GM12875 (cell line): ENCODE measurements at regions not wholly inside any gene's neighbourhood (a gene's known extent, or its start where the extent isn't known, plus 50 kb on each side); places are given as distances from the start of the nearest gene placed in this dataset.

Experiments used
- H3K4me3 ChIP-seq: one replicate; pipeline ENCODE4 v1.5.1; 2011; ENCODE audit warnings: low read depth, low read length, control low read depth
- CTCF ChIP-seq: IDR thresholded peaks from 2 replicates; pipeline ENCODE4 v1.5.1; 2011; ENCODE audit warnings: low read depth, mild to moderate bottlenecking, control low read depth, inconsistent platforms, low read length, moderate library complexity, borderline replicate concordance; ENCODE audit not compliant: insufficient read depth

- no peak for TF ChIP-seq CTCF
- no peak overlapping the region for H3K4me3 ChIP-seq
These were observed 254.0 kb downstream of the ANAPC1 start for GRCh38 chr2:111629983-111630382.

- no peak for TF ChIP-seq CTCF
- H3K4me3 ChIP-seq = no peak overlapping the region
These were observed 251.3 kb downstream of the ANAPC1 start for GRCh38 chr2:111632661-111633060.

- no peak overlapping the region for H3K4me3 ChIP-seq
- TF ChIP-seq CTCF = no peak
These were observed 250.8 kb downstream of the ANAPC1 start for GRCh38 chr2:111633189-111633588.

GRCh38 chr2:111633643-111634042 lies 250.3 kb downstream of the ANAPC1 start:
- H3K4me3 ChIP-seq = no peak overlapping the region
- TF ChIP-seq CTCF = no peak

GRCh38 chr2:111634050-111634794 lies 249.8 kb downstream of the ANAPC1 start:
- no peak for TF ChIP-seq CTCF
- H3K4me3 ChIP-seq = no peak overlapping the region

GRCh38 chr2:111634995-111635538 lies 248.9 kb downstream of the ANAPC1 start:
- TF ChIP-seq CTCF = no peak
- H3K4me3 ChIP-seq = no peak overlapping the region

GRCh38 chr2:111636905-111637304 lies 247.1 kb downstream of the ANAPC1 start:
- no peak for TF ChIP-seq CTCF
- no peak overlapping the region for H3K4me3 ChIP-seq
